Activated T-helper 9 cell treated with anti-CD3 and anti-CD28 coated beads, Interleukin-2, amount 50 U/mL, for 16 hours (primary cell): ENCODE measurements at regions not wholly inside any gene's neighbourhood (a gene's known extent, or its start where the extent isn't known, plus 50 kb on each side); places are given as distances from the start of the nearest gene placed in this dataset.
"Not testable (repeated sequence)": the region's sequence is repeated elsewhere in the genome, so short reads cannot be mapped to it uniquely, and the experiment has no call there.

Source experiments
- DNase-seq: peaks from one replicate; pipeline ENCODE4 v3.0.0-alpha.2; 2020; ENCODE audit warnings: low read depth

DNA sequence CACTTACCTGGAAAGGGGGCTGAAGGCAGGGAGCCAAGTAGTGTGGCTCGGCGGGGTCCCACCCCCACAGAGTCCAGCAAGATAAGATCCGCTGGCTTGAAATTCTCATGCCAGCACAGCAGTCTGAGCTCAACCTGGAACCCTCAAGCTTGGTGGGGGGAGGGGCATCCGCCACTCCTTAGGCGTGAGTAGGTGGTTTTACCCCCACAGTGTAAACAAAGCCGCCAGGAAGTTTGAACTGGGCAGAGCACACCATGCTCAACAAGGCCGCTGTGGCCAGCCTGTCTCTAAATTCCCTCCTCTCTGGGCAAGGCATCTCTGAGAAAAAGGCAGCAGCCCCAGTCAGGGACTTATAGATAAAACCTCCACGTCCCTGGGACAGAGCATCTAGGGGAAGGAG, 156.3 kb downstream of the KBTBD8 start:
- DNase-seq = no peak

DNA sequence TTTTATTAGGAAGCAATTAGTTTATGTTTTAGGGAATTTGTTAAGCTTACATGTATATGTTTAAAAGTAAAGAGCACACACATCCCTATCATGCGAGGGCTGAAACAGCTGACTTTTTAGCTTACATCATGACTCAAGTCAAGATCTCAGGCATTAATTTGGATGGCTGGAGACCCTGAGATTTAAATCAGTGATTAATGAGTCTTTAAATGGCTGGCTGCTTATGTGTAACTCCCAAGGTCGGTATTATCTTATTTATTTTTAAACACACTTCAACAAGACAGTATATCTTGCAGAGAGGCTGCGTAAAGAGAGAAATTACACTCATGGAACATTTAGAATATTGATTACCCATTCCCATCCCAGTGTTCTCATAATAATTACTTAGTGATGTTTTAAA, 169.4 kb downstream of the KBTBD8 start:
- no peak for DNase-seq

DNA sequence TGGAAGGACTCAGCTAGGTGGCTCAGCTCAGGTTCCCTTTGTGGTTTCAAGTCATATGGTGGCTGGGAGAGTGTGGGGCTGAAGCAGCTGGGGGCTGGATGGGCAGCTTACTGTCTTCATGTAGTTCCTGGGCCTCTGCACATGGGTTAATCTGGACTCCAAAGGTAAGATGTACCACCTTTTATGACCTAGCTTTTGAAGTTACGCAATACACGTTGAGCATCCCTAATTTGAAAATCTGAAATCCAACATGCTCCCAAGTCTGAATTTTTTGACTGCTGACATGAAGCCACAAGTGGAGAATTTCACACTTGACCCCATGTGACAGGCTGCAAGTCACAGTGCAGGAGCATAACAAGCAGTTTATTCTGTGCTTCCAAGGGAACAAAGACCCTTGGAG, 173.7 kb downstream of the KBTBD8 start:
- no peak for DNase-seq

DNA sequence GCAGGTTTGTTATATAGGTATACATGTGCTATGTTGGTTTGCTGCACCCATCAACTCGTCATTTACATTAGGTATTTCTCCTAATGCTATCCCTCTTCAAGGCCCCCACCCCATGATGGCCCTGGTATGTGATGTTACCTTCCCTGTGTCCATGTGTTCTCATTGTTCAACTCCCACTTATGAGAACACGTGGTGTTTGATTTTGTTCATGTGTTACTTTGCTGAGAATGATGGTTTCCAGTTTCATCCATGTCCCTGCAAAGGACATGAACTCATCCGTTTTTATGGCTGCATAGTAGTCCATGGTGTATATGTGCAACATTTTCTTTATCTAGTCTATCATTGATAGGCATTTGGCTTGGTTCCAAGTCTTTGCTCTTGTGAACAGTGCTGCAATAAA, 175.0 kb downstream of the KBTBD8 start:
- not testable (repeated sequence) for DNase-seq

DNA sequence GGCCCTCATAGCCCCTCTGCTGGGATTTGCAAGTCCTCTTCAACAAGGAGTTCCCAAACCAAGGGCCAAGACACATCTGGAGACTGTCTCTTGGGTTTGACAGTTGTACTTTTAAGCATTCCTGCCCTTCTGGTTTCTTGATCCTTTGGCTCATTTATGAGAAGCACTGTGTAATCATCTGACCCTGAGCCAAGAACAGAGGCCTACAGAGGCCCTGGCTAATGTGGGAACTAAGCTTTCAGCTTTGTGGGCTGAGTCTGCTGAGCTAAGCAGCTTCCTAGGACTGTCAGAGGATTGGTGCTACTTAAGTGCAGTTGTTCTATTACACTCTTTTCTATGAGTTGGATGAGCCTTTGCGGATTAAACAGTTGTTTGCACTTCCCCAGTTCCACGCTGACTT, 178.3 kb downstream of the KBTBD8 start:
- no peak for DNase-seq

DNA sequence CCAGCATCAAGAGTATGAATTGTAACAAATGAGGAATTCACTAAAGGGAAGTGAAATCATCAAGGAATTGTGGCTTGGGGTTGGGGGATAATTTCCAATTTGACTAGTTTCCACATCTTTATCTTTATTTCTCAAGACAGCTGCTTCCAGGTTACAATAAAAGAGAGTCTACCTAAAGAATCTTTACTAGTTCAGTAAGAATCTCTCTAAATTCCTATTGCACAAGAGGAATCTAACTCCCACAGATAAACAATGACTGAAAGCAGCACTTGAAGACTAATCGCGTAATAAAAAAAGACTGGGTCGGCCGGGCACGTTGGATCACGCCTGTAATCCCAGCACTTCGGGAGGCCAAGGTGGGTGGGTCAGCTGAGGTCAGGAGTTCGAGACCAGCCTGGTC, 194.4 kb downstream of the KBTBD8 start:
- no peak for DNase-seq

DNA sequence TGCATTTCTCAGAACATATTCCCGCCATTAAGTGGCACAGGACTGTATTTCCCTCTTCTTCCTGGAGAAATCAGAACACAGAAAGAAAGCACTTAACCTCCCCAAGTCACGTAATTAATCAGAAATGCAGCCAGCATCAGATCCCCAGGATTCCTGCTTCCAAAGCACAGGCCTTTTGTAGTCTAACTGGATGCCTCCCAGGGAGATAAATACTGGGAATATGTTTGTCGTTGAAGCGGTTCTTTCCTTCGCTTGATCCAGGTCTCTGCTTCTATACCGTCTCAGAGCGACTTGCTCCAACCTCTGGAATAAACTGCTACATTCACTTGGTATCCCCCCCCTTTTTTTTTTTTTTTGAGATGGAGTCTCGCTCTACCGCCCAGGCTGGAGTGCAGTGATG, 198.6 kb downstream of the KBTBD8 start:
- DNase-seq = no peak

DNA sequence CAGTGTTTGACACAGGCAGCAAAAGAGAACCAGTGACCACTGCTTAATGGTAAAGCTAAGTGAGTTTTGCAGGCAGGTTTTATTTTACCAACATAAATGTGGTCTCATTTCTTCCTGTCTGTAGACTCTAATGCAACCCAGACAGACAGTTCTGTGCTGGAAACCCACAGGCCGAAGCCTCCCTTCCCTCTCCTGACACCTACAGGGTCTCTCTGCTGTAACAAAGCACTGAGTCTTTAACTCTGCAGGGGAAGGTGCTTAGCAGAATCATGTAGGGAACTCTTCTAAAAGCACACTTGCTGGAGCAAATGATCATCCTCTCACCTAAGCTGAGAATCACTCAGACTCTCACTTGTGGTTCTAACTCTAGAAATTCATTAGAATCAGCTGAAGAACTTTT, 200.3 kb downstream of the KBTBD8 start:
- DNase-seq = no peak

DNA sequence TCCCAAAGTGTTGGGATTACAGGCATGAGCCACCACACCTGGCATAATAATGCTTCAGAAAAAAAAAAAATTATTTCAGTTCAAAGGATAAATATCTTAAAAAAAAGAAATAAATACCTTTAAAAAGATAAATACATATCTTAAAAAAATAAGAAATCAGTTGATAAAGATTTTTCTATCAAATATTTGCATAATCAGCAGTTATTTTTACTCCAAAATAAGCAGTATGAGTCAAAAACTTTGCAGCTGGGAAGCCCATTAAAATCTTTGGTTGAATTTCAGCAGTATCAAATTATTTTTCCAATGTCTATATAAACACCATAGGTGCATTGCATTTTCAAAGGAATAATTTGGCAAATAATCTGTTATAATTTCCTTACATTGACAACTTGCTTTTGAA, 202.5 kb downstream of the KBTBD8 start:
- no peak for DNase-seq

DNA sequence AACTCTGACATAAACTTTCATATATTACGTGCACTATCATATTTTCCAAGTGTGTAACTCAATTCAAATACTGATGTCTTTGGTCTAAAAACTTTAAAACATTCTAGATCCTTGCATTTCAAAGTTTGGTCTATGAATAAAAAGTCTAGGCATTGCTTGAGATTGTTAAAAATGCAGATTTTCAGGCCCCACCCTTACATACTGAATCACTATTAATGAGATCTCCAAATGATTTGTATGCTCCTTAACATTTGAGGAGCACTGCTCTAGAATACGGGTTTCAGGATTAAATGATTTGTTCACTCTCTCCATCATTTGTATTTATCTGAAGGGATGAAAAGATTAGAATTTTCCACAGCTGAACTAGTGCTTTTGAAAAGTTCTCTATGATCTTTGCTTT, 202.9 kb downstream of the KBTBD8 start:
- DNase-seq = no peak

DNA sequence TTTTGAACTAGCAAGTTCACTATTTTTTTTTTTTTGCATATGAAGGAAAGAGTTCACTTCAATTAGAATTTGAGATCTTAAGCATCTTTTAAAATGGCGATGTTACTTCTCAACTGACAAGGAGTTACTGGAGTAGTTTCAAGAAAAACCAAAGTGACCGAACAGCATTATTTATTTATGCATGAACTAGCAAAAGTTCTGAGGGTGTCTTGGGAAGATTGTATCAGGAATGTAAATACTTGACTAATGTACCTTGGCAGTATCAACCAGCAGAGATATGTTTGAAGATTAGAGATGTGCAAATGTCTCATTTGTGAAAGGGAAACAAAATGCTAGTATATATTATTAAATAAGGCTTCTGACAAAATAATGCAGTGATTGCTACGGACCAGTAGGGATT, 203.9 kb downstream of the KBTBD8 start:
- DNase-seq = no peak

DNA sequence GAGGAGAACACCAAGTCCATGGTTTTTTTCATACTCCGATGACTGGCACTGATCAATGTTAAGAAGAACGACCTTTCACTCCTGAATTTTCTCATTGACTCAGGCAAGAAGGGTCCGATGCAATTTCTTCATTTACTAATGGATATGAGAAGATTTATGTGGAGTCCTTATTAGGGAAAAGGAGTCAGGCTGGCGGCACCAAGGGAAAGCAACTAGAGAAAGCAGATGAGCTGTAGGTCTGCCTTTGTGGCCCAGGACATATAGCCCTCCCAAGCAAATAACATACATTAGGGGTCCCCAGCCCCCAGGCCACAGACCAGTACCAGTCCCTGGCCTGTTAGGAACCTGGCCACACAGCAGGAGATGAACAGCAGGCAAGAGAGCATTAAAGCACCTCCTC, 206.8 kb downstream of the KBTBD8 start:
- DNase-seq = no peak

DNA sequence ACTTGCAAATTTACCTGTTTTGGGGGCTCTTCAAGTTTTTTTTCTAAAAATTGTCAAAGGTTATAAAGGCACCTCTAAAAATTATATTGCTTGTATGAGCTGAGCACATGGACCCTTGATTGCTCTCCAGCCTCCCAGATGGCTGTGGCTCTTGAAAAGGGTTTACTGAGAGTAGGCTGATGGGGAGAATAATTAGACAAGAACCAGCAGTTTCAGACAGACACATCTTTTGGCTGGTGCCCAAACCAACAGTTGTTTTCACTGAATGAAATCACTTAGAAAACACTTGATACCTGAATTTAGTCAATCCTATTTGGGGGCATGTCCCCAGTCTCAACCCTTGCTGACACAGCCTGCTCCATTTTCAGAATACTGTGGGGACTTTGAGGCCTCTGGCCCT, 217.6 kb downstream of the KBTBD8 start:
- no peak for DNase-seq

DNA sequence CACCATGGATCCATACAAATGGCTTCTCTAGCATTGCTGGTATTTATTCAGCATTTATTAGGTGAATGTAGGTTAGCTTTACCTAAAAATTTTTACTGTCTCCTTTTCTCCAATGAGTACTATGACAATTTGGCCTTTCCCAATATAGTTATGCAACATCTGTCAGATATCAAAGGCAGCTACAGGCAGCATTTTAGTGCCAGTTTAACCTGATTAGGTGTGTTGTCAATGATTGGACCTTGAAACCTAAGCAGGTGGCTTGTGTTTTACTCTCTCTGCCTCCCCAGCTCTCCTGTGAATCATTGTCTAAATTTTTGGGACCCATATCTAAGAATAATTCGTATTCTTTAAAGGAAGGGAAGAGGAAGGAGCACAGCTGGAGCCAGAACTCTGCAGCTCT, 228.9 kb downstream of the KBTBD8 start:
- no peak for DNase-seq

DNA sequence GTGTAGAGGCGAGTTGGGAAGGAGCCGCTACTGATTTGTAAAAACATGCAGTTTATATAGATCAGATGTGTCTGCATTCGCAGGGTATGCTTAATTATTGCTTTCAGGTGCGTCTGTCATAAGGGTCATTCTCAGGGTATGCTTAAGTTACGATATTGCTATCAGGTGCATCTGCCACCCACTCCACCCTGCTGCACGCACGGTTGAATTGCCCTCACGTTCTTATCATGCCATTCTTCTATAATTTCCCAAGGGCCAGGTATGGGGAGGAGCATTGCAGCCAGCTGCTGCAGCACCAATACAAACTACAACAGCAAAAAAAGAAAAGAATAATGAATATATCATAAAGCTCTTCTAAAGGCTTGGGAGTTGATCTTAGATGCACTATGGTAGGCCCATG, 230.0 kb downstream of the KBTBD8 start:
- no peak for DNase-seq

DNA sequence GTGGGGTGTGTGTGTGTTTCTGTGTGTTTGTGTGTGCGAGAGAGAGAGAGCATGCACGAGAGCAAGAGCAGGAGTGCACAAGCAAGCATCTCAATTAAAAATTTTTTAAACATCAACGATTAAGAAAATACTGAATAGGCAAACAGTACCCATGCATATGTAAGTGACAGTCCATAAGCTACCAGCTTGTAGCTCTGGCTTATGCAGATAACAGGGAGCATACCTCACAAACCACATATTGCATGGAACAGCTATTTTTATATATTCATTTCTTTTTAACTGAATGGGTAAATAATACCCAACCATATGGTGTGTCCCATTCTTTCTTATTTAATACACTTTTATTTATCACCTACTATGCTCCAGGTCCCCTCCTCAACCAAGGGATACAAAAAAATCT, 234.5 kb downstream of the KBTBD8 start:
- DNase-seq = no peak

DNA sequence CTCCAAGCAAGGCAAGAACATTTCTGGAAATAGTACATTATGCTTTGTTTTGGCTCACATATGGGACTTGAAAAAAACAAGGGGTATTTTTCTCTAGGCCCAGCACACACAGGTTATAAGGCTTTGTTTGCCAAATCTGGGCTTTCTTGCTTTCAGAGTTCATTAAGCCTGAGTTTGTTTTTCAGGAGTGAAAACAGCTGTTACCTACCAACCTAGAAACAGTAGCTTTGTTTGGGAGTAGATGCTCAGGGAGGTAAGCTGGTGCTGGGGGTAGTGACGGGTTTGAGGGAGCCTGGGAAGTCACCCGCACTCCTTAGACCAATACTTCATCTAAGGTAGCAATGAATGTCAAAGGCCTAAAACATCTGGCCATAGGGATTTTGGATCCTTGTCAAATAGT, 241.2 kb downstream of the KBTBD8 start:
- DNase-seq = no peak

DNA sequence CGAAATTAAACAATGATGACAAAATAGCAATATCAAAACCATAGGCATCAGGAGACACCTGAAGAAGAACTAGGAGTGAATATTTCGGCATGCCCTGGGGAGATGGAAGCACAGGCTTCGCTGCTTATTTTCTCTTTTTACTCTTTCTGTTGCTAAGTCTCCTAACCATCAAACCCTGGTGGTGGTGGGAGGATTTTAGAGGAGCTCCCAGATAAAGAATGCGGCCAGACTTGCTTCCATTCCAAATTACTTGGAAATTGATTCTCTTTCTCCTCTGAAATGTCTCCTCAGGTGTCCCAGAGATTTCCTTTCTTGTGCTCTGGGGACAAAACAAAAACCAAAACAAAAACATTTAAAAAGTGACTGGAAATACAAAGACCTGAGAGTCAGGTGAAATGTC, 243.0 kb downstream of the KBTBD8 start:
- DNase-seq = no peak

DNA sequence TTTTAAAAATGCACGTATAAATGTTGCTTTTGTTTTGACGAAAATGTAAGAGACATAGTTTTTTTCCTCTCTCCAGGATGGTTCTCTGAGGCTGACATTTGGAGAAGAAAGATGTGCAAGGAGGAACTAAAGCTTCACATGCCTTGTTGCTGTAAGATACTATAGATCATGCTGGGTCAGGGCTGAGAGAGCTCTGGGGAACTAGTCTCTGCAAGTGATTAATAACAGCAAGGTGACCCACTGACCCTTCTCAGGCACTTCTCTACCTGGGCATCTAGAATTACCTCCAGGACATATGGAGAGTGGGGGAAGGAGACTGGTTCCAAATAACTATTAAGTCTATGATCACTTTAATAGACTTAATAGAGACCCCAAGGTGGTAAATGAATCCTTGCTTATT, 246.0 kb downstream of the KBTBD8 start:
- no peak for DNase-seq

DNA sequence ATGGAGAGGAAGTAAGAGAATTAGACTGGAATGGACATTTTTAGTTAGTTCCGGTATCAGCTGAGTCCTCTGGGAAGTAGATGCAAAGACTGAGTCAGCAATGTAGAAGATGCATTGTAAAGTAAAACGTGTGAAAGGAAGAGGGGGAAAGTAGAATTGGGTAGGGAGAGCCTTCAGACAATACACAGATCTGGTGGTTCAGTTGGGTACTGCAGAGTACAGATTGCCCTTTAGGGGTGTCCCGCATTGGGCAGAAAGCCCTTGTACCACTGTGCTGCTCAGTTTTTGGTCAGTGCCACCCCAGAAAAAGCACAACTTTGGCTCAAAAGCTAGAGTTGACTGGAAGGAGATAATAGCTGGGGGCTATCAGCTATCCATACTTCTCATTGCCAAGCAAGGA, 247.4 kb downstream of the KBTBD8 start:
- no peak for DNase-seq

DNA sequence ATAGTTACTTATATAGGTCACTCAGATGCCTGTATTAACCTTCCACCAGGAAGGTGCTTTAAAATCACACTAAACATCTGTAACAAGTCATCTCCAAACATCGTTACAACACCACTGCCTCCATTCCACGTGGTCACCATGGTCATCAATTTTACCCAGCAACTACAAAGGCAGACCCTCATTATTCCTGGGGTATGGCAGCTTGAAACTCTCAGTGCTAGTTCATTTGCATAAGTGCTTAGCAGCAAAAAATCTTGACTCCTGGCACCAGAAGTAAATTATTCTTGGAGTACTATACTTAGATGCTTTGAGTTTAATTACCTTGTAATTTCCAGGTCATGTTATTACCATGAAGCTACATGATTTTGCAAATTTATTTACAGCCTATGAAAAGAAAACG, 250.6 kb downstream of the KBTBD8 start:
- no peak for DNase-seq

DNA sequence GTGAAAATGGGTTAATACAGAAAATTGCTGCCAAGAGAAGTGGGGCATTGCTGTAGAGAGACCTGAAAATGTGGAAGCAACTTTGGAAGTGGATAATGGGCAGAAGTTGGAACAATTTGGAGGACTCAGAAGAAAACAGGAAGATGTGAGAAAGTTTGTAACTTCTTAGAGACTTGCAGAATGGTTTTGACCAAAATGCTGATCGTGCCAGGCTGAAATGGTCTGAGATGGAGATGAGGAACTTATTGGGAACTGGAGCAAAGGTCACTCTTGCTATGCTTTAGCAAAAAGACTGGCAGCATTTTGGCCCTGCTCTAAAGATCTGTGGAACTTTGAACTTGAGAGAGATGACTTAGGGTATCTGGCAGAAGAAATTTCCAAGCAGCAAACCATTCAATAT, 254.8 kb downstream of the KBTBD8 start:
- not testable (repeated sequence) for DNase-seq

DNA sequence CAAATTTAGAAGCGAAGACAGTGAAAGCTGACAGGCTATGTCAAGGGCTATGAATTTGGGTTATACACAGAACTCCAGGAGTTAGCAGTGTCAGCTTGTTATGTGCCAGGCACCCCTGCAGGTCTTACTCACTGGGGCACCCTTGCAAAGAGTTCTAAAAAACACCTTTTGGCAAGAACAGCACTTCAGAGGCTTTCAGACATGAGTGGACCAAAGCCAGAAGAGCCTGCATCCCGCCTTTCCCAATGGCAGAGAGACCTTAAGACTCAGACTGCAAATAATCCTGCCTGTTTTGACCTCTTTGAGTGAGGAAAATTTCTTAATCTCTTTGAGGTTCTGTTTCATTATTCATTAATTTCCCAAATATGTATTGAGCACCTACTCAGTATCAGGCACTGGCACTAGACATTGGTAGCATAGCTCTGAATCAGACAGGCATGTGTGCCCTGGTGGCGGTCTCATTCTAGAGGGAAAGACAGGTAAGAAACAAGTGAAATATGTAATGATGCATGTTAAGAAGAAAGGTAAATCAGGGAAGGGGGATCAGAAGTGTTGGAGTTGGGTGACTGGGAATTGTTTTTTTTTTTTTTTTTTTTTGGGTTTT, 280.0 kb downstream of the KBTBD8 start:
- no peak for DNase-seq

DNA sequence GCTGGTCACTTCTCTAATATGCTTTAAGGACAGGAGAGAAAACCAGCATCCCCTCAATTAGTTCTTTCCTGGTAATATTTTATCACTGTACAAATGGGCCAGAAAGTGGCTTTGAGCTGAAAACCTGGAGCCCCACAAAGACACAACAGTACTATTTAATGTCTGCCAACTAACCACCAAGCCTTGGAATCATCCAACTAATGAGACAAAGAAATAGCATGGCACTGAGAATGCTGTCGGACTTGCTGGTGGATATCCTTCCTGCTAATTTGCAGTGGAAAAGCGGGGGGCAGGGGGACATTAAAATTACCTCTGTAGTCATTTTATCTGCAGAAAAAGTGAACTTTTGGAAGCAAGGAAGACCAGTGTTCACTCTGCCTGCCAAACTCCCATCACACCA, 288.5 kb downstream of the KBTBD8 start:
- DNase-seq = no peak
